Astrocyte of the spinal cord (primary cell): ENCODE measurements at regions not wholly inside any gene's neighbourhood (a gene's known extent, or its start where the extent isn't known, plus 50 kb on each side); places are given as distances from the start of the nearest gene placed in this dataset.

Experiments used
- DNase-seq: peaks from one replicate; pipeline ENCODE4 v3.0.0; 2011; ENCODE audit warnings: low read depth, low spot score
- H3K4me3 ChIP-seq: 2 replicates; pipeline ENCODE4 v1.5.1; 2011; ENCODE audit warnings: low read depth, mild to moderate bottlenecking, low read length, moderate library complexity
- in situ Hi-C: cut with HindIII; loops from 2 replicates; pipeline ENCODE4 v1.10.0; 2017; ENCODE audit warnings: low sequenced_read_pairs
- TF ChIP-seq, protein P1 (sequence below): IDR thresholded peaks from 2 replicates; pipeline ENCODE4 v1.5.1; 2012; ENCODE audit warnings: low read depth, mild to moderate bottlenecking, low read length, inconsistent platforms

DNA sequence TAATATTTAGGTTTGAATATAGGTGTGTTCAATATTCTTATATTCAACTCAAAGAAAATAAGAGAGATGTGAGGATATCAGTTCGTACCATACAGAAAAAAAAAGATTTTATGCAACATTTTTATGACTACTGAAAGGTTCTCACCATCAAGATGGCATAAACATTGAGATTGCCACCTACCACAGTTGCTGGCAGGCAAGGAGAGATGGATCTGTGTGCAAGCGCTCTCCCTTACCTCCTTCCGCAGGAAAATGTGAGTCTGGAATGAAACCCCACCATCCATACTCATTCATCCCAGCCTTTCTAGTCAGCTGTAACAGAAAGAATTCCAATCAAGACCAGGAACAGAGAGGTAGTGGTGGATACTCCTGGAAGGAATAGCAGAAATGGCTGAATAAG, 376.9 kb downstream of the PPP3CA start:
- in situ Hi-C loops, result no loop called here
- TF ChIP-seq, protein P1, sequence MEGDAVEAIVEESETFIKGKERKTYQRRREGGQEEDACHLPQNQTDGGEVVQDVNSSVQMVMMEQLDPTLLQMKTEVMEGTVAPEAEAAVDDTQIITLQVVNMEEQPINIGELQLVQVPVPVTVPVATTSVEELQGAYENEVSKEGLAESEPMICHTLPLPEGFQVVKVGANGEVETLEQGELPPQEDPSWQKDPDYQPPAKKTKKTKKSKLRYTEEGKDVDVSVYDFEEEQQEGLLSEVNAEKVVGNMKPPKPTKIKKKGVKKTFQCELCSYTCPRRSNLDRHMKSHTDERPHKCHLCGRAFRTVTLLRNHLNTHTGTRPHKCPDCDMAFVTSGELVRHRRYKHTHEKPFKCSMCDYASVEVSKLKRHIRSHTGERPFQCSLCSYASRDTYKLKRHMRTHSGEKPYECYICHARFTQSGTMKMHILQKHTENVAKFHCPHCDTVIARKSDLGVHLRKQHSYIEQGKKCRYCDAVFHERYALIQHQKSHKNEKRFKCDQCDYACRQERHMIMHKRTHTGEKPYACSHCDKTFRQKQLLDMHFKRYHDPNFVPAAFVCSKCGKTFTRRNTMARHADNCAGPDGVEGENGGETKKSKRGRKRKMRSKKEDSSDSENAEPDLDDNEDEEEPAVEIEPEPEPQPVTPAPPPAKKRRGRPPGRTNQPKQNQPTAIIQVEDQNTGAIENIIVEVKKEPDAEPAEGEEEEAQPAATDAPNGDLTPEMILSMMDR, result no peak
- no peak overlapping the region for H3K4me3 ChIP-seq
- no peak for DNase-seq

DNA sequence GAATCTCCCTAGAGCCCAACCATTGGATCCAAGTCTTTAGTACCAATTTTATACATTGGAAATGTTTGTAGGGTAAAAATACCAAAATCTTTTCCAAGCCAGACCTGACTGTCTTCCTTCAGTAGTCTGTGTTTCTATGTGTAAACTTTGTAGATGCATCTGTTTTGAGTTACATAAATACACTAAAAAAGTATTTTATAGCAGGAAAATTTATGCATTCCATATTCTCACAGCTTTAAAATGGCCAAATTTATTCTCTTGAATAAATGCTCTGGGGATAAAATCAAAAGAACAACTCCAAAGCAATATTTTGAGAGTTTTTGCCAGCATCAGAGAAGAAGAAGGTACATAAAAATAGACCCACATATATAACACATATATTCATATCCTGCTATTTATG, 377.4 kb downstream of the PPP3CA start:
- TF ChIP-seq, protein P1, result no peak
- DNase-seq, result no peak
- in situ Hi-C loops, result no loop called here
- no peak overlapping the region for H3K4me3 ChIP-seq

DNA sequence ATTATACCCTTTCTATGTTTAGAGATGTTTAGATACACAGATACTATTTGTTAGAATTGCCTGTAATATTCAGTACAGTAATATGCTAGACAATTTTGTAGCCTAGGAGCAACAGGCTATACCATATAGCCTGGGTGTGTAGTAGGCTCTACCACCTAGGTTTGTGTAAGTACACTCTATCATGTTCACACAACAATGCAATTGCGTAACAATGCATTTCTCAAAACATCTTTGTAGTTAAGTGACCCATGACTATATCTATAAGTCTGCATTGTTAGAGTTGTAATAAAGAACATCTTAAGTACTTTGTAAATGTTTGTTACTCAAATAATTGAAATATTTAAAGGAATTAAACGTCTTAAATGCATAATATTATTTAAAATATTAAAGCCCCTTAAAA, 379.3 kb downstream of the PPP3CA start:
- TF ChIP-seq, protein P1, result no peak
- DNase-seq, result no peak
- in situ Hi-C loops, result no loop called here
- no peak overlapping the region for H3K4me3 ChIP-seq

DNA sequence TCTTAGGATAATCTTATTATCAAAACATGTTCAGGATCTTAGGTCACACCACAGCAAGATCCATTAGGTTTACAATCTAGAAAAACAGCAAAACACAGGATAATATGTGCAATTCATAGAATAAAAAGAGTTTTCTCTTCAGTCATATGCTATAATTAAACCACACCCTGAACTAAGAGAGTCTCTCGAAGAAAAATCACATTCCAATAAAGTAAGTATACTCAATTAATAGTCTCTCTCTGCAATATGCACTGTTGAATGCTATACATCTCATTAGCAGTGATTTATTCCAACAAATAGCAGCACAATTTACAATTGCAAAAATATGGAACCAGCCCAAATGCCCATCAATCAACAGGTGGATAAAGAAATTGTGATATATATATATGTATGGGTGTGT, 383.7 kb downstream of the PPP3CA start:
- no peak for DNase-seq
- TF ChIP-seq, protein P1, result no peak
- in situ Hi-C loops, result no loop called here
- H3K4me3 ChIP-seq, result no peak overlapping the region

DNA sequence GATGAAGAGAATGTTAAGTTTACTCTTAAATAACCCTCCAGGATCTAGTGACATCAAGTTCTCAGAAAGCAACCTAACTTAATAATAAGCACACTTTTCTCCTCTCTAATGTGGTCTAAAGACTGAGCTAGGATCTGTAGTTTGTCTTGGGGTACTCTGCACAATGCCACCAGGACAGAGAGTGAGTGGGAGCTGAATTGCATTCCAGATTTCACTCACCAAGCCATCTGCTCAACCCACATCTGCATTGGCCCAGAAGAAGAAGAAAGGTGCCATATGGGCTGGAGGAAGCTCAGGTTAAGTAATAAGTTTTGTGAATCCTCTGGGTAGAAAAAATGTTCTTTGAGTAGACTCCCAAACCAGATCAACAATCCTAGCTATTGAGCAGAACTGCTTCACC, 384.6 kb downstream of the PPP3CA start:
- in situ Hi-C loops, result no loop called here
- H3K4me3 ChIP-seq, result no peak overlapping the region
- DNase-seq, result no peak
- TF ChIP-seq, protein P1, result no peak

DNA sequence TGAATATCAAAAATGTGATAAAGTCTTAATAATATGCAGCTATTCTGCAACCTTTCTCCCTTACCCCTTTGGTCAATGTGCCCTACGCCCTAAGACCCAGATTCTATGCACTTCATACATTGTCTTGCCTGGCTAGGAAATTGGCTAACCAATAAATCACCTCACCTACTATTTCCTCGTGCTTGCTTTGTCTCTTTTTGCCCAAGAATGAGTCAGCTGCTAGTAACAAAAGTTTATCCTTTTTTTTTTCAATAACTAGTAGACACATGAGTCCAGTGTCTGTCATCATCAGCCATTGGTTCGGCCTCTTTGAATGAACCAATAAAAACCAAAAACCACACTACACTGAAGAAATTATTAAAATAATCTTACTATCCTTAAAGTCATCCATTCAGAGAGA, 387.1 kb downstream of the PPP3CA start:
- in situ Hi-C loops, result no loop called here
- DNase-seq, result no peak
- TF ChIP-seq, protein P1, result no peak
- no peak overlapping the region for H3K4me3 ChIP-seq

DNA sequence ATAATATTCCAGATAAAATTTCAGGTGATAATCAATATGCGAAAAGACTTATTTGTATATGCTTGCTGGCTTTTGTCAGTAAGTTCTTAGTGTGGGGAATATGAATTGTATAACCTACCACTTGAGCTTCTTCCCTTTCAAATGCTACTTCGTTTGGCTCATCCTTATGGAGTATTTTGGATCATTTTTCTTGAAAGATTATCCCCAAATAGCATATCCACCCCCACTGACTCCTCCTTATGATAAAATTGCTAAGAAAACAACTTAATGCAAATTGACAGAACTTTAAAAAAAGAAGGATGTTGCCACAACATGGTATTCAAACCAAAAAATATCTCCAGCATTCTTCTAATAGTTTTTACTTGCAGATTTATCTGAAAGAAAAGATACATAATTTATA, 393.3 kb downstream of the PPP3CA start:
- in situ Hi-C loops, result no loop called here
- TF ChIP-seq, protein P1, result no peak

More for the DNA sequence above, 393.3 kb downstream of the PPP3CA start:
- DNase-seq, result no peak
- H3K4me3 ChIP-seq, result no peak overlapping the region
